Epidermal melanocyte (primary cell): ENCODE measurements at regions not wholly inside any gene's neighbourhood (a gene's known extent, or its start where the extent isn't known, plus 50 kb on each side); places are given as distances from the start of the nearest gene placed in this dataset.
"Not testable (repeated sequence)": the region's sequence is repeated elsewhere in the genome, so short reads cannot be mapped to it uniquely, and the experiment has no call there.

Experiments
- DNase-seq: peaks from one replicate; pipeline ENCODE4 v3.0.0; 2011; ENCODE audit warnings: low spot score; ENCODE audit not compliant: insufficient read length

DNA sequence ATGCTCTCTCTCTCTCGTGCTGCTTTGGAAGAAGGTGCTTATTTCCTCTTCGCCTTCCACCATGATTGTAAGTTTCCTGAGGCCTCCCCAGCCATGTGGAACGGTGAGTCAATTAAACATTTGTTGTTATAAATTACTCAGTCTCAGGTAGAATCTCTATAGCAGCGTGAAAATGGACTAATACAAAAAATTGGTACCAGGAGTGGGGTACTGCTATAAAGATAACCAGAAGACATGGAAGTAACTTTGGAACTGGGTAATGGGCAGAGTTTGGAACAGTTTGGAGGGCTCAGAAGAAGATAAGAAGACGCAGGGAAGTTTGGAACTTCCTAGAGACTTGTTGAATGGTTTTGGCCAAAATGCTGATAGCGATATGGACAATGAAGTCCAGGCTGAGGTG is 175.6 kb upstream of the CLINT1 start:
- not testable (repeated sequence) for DNase-seq

GRCh38 chr5:158033724-158034123 is 174.8 kb upstream of the CLINT1 start:
- no peak for DNase-seq

GRCh38 chr5:158033076-158033475 is 174.1 kb upstream of the CLINT1 start:
- DNase-seq: no peak

GRCh38 chr5:158032246-158032645 is 173.3 kb upstream of the CLINT1 start:
- DNase-seq: no peak

GRCh38 chr5:158027806-158028775 is 169.1 kb upstream of the CLINT1 start:
- no peak for DNase-seq

DNA sequence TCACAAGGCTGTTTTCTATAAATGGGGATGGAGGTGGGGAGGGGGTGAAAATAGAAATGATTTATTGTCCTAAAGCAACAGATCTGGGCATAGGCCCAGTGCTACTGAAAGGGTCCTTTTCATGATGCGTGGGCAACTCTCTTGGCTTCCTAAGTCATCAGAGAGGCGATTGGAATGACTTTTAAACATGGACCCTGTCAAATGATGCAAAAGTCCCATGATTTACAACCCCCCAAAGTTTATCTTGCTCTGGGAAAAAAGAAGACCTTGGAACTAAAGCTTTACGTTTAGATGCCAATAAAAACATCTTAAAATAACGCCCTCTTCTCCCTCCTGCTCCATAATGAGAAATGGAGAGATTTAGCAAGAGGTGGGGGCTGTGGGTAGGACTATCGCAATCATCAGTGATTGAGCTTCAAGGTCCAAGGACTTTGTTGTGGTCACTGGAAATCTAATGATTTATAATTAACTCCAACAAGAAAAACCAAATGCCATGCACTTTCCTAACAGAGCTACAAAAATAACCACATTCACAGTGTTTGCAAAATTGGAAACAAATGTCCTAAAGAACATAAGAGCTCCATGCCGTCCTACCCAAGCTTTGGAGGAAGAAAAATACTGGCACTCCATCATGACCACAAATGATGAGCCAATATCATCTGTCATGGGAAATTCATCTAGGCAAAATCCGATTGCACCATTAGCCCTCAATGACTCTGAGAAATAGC is 167.5 kb upstream of the CLINT1 start:
- peak; percentile 22 for DNase-seq

GRCh38 chr5:158023266-158023665 is 164.3 kb upstream of the CLINT1 start:
- no peak for DNase-seq

DNA sequence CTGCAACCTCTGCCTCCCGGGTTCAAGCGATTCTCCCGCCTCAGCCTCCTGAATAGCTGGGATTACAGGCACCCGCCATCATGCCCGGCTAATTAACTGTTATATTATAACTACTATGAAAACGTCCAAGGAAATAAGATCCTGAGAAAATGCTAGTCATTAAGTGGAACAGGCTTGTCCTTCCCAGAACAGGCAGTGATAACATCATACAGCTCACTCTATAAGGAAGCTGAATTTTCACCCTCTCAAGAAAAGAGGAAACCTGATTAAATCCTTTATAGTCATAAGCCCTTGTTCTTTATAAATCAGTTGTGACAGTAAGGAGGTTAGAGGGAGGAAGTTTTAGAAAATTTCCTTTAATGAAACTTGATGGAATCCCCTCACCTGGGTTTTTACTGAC is 163.9 kb upstream of the CLINT1 start:
- no peak for DNase-seq

DNA sequence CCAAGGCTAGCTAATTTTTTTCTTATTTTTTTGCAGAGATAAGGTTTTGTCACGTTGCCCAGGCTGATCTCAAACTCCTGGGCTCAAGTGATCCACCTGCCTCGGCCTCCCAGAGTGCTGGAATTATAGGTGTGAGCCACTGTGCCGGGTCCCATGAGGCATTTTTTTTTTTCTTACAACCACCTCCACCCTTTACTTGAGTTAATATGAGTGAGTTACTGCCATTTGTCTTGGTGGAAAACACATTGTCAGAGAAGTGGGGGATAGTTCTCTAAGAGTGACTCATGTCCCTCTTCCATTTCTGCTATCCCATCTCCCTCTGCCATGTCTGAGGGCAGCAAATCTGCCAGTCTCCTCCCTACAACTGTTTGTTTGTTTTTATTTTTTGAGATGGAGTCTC is 163.4 kb upstream of the CLINT1 start:
- DNase-seq: no peak

- no peak for DNase-seq
Observed at GRCh38 chr5:158020555-158021418, 161.8 kb upstream of the CLINT1 start.

GRCh38 chr5:158017469-158017868 is 158.5 kb upstream of the CLINT1 start:
- DNase-seq: no peak

DNA sequence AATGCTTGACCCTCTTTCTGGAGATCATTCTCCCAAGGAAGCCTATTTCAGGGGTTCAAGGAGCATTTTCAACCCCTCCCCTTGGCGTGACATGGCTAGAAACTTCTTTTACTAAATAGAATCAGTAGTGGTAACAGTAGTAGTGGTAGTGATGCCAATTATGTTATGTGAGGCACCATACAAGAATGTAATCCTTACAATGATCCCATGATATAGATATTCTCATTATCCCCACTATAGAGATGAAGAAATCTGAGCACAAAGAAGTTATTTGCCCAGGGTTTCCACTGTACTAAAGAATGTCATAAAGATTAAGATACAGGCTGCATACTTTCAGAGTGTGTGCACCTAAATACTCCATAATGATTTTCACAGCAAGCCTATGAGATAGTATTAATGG is 155.4 kb upstream of the CLINT1 start:
- DNase-seq: no peak

- DNase-seq: peak; percentile 26
Observed at GRCh38 chr5:158013939-158014338, 155.0 kb upstream of the CLINT1 start.

- no peak for DNase-seq
Observed at GRCh38 chr5:158013303-158013702, 154.4 kb upstream of the CLINT1 start.

DNA sequence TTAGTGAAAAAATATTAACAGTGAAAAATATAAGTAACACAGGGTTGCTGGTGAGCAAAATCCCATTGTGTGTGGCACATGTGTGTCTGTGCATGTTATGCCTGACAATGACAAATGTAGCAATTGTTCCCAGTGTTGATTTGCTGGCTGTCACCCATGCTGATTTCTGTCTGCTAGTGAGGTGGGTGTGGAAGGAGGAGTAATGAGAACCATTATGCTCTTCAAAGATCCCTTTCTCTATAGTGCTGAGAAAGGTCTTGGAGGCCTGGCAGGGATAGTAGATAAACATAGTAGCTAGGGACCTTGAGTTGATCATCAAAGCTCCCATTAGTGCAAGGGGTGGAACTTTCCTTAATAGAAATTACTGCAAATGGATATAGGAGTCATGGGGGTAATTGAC is 152.5 kb upstream of the CLINT1 start:
- DNase-seq: no peak

GRCh38 chr5:158010831-158011230 is 151.9 kb upstream of the CLINT1 start:
- DNase-seq: no peak

DNA sequence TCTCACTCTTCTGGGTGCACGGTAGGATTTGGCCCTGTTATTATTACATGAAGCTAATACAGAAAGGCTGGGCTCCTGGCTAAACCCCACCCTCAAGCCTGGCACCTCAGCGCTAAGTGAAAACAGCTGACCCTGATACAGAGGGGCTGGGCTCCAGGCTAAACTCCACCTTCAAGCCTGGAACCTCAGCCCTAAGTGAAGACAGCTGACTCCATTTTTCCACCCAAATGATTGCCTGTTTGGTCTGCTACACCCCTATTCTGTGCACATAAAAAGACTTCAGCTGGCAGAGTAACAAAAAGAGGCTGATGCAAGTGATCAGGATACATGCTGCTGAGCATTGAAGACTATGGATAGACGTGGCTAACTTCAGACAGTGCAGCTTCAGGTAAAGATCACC is 148.4 kb upstream of the CLINT1 start:
- no peak for DNase-seq

- no peak for DNase-seq
Observed at GRCh38 chr5:157999696-158000095, 140.8 kb upstream of the CLINT1 start.

DNA sequence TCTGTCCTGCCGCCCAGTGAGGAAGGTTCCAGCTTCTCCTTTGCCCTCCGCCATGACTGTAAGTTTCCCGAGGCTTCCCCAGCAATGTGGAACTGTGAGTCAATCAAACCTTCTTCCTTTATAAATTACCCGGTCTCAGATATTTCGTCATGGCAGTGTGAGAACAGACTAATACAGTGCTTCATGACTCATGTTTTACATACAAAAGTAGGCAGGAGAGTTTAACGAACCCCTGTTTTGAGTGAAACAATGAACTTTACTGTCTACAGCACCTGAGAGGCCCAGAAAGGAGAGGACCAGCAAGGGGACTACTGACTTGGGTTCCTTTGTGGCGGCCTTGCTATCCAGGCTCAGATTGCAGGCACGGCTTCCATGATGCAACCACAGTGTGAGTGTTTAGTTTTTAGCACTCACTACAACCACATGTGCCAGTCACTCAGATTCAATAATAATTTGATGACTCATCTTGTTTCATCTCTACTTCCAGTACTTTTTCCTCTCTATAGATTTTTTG is 139.1 kb upstream of the CLINT1 start:
- no peak for DNase-seq

DNA sequence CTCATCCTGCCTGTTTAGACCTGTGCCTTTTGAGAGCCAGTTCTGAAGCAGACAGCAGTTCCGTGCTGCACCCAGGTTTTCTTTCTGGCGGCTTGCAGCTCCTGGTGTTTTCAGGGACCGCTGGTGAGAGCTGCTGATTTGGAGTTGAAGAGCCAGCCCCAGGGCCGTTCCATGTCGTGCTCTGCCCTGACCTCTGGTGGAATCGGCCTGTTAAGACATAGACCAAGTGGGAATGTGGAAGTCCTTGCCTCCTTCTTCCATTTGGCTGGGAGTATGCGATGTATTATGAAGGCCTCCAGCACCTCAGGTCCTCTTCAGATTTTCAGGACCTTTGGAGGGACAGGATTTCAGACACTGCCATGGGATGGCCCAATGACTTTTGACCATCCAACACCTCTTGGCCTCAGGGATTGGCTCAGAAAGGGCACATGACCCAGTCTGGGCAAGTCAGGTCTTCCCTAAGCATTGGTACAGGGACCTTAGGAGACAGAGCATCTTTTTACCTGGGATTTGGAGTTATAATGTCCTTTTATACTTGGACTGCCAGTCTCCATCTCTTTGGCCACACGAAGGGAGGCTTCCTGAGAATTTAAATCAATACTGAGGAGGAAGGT is 136.1 kb upstream of the CLINT1 start:
- DNase-seq: peak; percentile 75
